WERI-Rb-1 (cell line): ENCODE measurements at regions not wholly inside any gene's neighbourhood (a gene's known extent, or its start where the extent isn't known, plus 50 kb on each side); places are given as distances from the start of the nearest gene placed in this dataset.

Source experiments
- DNase-seq: peaks from one replicate; pipeline ENCODE4 v3.0.0-alpha.2; 2020
- H3K27ac ChIP-seq: fragments of 250-450 bp; sonication (Bioruptor Pico); 2 replicates; pipeline ENCODE4 v1.5.1; 2020; ENCODE audit warnings: mild to moderate bottlenecking, moderate library complexity
- H3K27me3 ChIP-seq: fragments of 250-450 bp; sonication (Bioruptor Pico); 2 replicates; pipeline ENCODE4 v1.5.1; 2021; ENCODE audit warnings: mild to moderate bottlenecking, low read depth, moderate library complexity; ENCODE audit not compliant: insufficient read depth, severe bottlenecking
- H3K36me3 ChIP-seq: fragments of 250-450 bp; sonication (Bioruptor Pico); 2 replicates; pipeline ENCODE4 v1.5.1; 2020; ENCODE audit warnings: mild to moderate bottlenecking, moderate library complexity
- H3K4me3 ChIP-seq: 2 replicates; pipeline ENCODE4 v1.5.1; 2011; ENCODE audit warnings: low read depth, mild to moderate bottlenecking, control low read depth, low read length
- H3K9me3 ChIP-seq: fragments of 250-450 bp; sonication (Bioruptor Pico); 2 replicates; pipeline ENCODE4 v1.5.1; 2021; ENCODE audit warnings: mild to moderate bottlenecking, moderate library complexity; ENCODE audit not compliant: severe bottlenecking
- CTCF ChIP-seq: IDR thresholded peaks from 2 replicates; pipeline ENCODE4 v1.5.1; 2011; ENCODE audit warnings: low read depth, mild to moderate bottlenecking, control low read depth, inconsistent platforms, low read length

DNA sequence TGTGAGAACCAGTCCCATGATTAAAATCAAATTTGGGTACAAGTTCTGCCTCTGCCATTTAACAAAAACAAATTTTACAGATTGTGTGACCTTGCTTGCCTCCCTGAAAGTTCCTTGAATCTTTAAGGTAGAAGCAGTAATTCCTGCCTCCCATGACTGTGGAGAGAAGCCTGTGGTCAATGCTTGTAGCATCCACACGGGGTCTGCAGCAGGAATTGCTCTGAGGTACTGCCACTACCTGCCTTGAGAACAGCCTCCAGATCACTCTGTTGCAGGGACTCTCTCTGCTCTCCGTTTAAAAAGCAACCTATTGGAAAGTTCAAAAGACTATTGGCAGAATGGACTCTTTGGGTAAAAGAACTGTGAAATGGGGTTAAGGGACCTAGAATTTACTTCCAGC, 75.9 kb downstream of the SST start:
- Histone ChIP-seq H3K9me3 (no peaks in the 10 kb centered on the region), H3K27ac (no peak overlapping the region), H3K4me3 (no peak overlapping the region), H3K27me3 (peaks cover 13% of the 10 kb centered on the region), H3K36me3 (no peaks in the 10 kb centered on the region)
- TF ChIP-seq CTCF: no peak
- DNase-seq: no peak

DNA sequence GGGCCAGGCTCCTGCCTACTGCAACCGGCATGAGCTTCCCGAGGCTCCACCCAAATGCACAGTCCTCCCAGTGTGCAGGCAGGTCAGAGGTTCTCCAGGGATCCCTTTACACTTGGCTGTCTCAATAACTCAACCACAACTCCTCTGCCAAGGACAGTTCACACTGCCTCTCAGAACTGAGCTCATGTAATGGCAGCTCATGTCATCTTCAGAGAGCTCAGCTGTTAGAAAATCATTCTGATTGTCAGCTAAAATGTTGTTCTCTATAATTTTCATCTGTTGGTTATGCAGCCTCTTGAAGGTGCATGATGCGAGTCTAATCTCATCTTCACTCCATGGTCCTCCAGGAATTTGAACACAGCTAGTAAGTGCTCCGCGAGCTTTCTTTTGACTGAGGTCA, 76.7 kb downstream of the SST start:
- Histone ChIP-seq H3K36me3 (no peaks in the 10 kb centered on the region), H3K4me3 (no peak overlapping the region), H3K27ac (no peak overlapping the region), H3K9me3 (no peaks in the 10 kb centered on the region), H3K27me3 (peaks cover 13% of the 10 kb centered on the region)
- TF ChIP-seq CTCF: no peak
- DNase-seq: no peak

DNA sequence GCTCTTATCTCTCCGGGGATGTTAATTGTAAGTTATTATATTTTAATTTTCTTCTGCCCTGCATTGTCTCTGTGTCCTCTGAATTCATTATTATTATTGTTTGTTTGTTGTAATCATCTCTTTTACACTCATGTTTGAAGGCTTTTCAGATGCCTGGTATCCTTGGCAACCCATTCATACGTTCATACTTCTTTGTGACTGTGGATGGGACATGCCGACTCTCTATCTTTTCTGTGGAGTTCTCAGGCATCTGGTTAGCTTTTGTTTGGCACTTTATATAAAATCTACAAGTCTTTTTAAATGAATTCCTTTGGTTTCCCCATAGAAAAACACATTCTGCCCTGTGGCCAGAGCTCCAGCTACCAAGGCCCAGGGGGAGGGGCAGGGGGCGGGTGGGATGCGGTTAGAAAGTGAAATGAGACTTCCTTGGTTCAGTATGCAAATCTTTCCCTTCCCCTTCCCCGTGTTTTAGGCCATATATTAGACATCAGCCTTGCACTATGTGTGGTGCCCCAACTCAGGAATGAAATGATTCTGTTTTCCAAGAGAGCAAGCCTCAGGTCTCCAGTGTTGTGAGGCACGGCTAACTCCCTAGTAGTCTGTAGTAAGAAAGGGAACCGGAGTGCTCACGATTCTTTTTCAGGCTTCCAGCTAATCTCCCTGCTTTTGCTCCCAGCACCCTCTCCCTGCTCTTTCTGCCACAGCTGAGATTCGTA, 79.2 kb downstream of the SST start:
- no peak for TF ChIP-seq CTCF
- H3K4me3 ChIP-seq: no peak overlapping the region
- H3K27ac ChIP-seq: no peak overlapping the region
- H3K36me3 ChIP-seq: no peaks in the 10 kb centered on the region
- H3K9me3 ChIP-seq: no peaks in the 10 kb centered on the region
- no peak for DNase-seq
- peaks cover 6% of the 10 kb centered on the region for H3K27me3 ChIP-seq

GRCh38 chr3:187587076-187587475, 83.1 kb downstream of the SST start:
- no peak for DNase-seq
- Histone ChIP-seq H3K27ac (no peak overlapping the region), H3K9me3 (no peaks in the 10 kb centered on the region), H3K36me3 (no peaks in the 10 kb centered on the region), H3K27me3 (no peaks in the 10 kb centered on the region), H3K4me3 (no peak overlapping the region)
- no peak for TF ChIP-seq CTCF

DNA sequence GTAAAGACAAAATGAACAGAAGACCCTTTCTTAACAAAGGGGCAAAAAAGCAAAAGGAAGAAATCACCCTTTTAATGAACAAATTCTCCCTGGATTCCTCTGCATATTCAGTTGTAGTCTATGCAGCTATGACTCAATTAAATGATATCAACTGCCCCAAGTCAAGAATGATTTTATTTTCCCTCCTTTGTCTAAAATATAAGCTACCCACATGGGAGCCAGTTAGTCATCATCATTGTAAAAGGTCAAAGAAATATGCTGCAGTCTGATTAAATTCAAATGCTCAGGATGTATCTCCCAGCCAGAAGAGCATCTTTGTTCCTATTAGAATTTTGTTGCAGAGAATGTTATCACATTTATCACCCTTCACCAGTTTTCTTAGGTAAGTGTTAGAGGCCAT, 84.0 kb downstream of the SST start:
- no peak for DNase-seq
- Histone ChIP-seq H3K36me3 (no peaks in the 10 kb centered on the region), H3K27ac (no peak overlapping the region), H3K27me3 (no peaks in the 10 kb centered on the region), H3K9me3 (no peaks in the 10 kb centered on the region), H3K4me3 (no peak overlapping the region)
- TF ChIP-seq CTCF: no peak

DNA sequence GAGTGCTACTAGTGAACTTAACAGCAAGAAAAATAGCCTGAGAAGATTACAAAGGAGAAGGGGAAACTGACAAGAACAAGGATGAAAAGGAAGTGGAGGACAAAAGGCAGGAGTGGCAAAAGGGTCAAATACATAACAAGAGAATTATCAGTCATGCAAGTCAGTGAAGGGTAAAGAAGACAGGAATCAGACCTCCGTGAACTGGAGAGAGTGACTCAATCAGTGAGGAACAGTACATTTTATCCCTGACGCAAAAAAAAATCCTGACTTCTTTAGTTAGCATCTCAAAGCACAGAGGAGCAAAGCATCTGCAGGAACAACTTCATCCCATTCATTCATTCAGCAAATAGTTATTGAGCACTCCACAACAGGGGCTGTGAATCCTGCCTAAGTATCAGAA, 97.8 kb downstream of the SST start:
- TF ChIP-seq CTCF: no peak
- no peaks in the 10 kb centered on the region for H3K27me3 ChIP-seq

More for the DNA sequence above, 97.8 kb downstream of the SST start:
- no peaks in the 10 kb centered on the region for H3K9me3 ChIP-seq
- H3K27ac ChIP-seq: no peak overlapping the region
- H3K36me3 ChIP-seq: no peaks in the 10 kb centered on the region
- no peak for DNase-seq
- H3K4me3 ChIP-seq: no peak overlapping the region
